WERI-Rb-1 (cell line): ENCODE measurements at regions not wholly inside any gene's neighbourhood (a gene's known extent, or its start where the extent isn't known, plus 50 kb on each side); places are given as distances from the start of the nearest gene placed in this dataset.

Source experiments
- DNase-seq: peaks from one replicate; pipeline ENCODE4 v3.0.0-alpha.2; 2020
- H3K27ac ChIP-seq: fragments of 250-450 bp; sonication (Bioruptor Pico); 2 replicates; pipeline ENCODE4 v1.5.1; 2020; ENCODE audit warnings: mild to moderate bottlenecking, moderate library complexity
- H3K27me3 ChIP-seq: fragments of 250-450 bp; sonication (Bioruptor Pico); 2 replicates; pipeline ENCODE4 v1.5.1; 2021; ENCODE audit warnings: mild to moderate bottlenecking, low read depth, moderate library complexity; ENCODE audit not compliant: insufficient read depth, severe bottlenecking
- H3K36me3 ChIP-seq: fragments of 250-450 bp; sonication (Bioruptor Pico); 2 replicates; pipeline ENCODE4 v1.5.1; 2020; ENCODE audit warnings: mild to moderate bottlenecking, moderate library complexity
- H3K4me3 ChIP-seq: 2 replicates; pipeline ENCODE4 v1.5.1; 2011; ENCODE audit warnings: low read depth, mild to moderate bottlenecking, control low read depth, low read length
- H3K9me3 ChIP-seq: fragments of 250-450 bp; sonication (Bioruptor Pico); 2 replicates; pipeline ENCODE4 v1.5.1; 2021; ENCODE audit warnings: mild to moderate bottlenecking, moderate library complexity; ENCODE audit not compliant: severe bottlenecking
- CTCF ChIP-seq: IDR thresholded peaks from 2 replicates; pipeline ENCODE4 v1.5.1; 2011; ENCODE audit warnings: low read depth, mild to moderate bottlenecking, control low read depth, inconsistent platforms, low read length

DNA sequence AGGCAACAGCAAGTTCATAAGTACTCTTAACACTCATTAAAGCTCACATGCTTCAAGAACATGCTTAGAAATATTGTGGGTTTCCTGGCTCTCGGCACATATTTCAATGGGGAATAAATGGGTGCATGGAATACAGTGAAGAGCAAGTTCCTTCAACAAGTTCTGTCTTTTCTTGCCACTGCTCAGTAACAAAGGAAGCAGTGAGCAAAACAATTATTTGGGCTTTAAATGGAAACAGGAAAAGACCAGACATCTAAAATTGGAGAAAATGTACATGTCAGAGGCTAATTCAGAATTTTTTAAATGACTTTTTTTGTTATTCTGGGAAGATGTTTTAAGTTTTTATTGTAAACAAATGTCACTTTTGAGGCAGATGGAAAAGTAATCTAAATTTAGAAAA, 478.7 kb downstream of the SETD4 start:
- Histone ChIP-seq H3K9me3 (no peaks in the 10 kb centered on the region), H3K4me3 (no peak overlapping the region), H3K27me3 (peaks cover 86% of the 10 kb centered on the region), H3K27ac (no peak overlapping the region), H3K36me3 (no peaks in the 10 kb centered on the region)
- TF ChIP-seq CTCF = no peak
- no peak for DNase-seq

DNA sequence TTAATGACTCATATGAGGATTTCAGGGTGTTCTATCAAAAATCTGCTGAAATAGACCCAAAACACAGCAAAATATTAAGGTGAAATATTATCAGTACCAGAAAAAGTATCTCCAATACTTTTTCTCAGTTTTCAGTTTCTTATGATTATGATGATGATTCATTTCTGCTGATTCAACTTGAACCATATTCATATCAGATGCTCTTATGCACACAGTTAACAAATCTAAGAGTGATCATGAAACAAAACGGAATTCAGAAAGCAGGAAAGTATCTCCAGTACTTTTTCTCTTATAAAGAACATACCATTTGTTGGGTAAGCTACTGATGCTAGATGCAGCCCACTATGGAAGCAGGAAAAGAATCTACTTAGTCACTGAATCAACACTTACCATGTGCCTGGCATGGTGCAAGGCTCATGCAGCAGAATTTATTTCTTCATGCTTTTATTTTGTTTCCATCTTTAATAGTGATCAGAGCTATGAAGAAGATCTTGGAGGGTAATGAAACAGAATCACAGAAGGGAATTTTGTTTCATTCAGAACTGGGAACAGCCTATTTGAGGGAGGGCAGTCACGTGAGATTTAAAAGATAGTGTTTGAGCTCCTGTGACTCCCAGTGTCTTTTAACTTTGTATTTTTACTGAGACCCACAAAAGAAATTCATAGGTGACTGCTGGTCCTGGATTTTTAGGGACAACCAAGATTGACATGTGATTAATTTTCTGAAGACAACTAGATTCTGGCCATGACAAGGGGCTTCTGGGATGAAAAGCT, 480.6 kb downstream of the SETD4 start:
- Histone ChIP-seq H3K27ac (no peak overlapping the region), H3K4me3 (no peak overlapping the region), H3K9me3 (no peaks in the 10 kb centered on the region), H3K36me3 (no peaks in the 10 kb centered on the region), H3K27me3 (peaks cover 86% of the 10 kb centered on the region)
- TF ChIP-seq CTCF = no peak
- DNase-seq = no peak

DNA sequence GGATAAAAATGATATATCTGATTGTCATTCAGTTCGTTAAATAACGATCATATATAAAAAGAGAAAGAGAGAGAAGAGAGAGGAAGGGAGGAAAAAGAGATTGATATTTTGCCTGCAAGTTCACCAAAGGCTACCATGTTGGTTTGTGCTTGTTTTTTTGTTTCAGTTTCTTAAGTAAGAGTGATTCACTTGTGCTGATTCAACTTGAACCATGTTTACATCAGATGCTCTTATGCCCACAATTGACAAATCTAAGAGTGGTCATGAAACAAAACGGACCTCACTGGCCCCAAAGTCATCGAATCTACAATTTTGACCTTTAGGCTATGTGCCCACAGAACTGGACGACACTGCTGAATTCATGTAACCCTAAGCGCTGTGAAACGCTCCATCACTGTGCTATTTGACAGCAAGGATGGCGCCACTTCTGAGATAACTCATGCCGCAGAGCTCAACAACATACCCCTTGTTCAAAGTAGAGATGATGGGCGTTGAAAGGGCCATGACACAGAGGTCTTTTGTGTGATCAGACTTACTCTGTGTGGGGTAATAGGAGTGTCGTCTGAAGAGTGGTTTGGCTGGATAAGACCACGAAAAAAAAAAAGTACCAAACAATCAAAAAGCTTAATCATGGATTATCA, 481.4 kb downstream of the SETD4 start:
- H3K27ac ChIP-seq = no peak overlapping the region
- H3K27me3 ChIP-seq = peaks cover 86% of the 10 kb centered on the region
- TF ChIP-seq CTCF = no peak
- no peak for DNase-seq
- no peak overlapping the region for H3K4me3 ChIP-seq
- H3K36me3 ChIP-seq = no peaks in the 10 kb centered on the region
- no peaks in the 10 kb centered on the region for H3K9me3 ChIP-seq

- no peak overlapping the region for H3K27ac ChIP-seq
- DNase-seq = no peak
These were observed 482.0 kb downstream of the SETD4 start for GRCh38 chr21:35578347-35578782.

GRCh38 chr21:35575280-35575915, 484.9 kb downstream of the SETD4 start:
- H3K9me3 ChIP-seq = no peaks in the 10 kb centered on the region
- no peak overlapping the region for H3K4me3 ChIP-seq
- no peak overlapping the region for H3K27ac ChIP-seq
- TF ChIP-seq CTCF = no peak
- DNase-seq = no peak
- H3K36me3 ChIP-seq = no peaks in the 10 kb centered on the region
- peaks cover 97% of the 10 kb centered on the region for H3K27me3 ChIP-seq

More at GRCh38 chr21:35578347-35578782, 482.0 kb downstream of the SETD4 start:
- no peak for TF ChIP-seq CTCF
- no peaks in the 10 kb centered on the region for H3K9me3 ChIP-seq
- no peaks in the 10 kb centered on the region for H3K36me3 ChIP-seq
- peaks cover 86% of the 10 kb centered on the region for H3K27me3 ChIP-seq
- H3K4me3 ChIP-seq = no peak overlapping the region
